ENCODE measurements at regions not wholly inside any gene's neighbourhood (a gene's known extent, or its start where the extent isn't known, plus 50 kb on each side); places are given as distances from the start of the nearest gene placed in this dataset.

DNA sequence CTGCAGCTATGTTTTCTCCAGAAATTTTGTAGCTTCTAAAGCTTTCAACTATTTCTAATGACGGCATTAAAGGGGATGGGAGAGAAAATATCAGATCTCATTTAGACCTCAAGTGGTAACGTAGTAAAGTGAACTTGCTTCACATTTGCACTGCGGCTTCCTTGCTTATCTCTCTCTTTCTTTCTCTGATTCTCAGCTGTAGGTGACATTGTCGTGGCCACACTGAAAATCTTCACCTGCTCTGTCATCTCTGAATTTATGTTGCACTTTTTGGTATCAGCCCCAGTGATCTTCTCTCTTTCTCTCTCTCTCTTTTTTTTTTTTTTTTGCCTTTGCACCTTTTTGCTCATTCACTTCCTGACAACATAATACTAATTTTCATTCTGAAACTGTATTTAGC lies 254.1 kb upstream of the SATB1 start:
- no peak for DNase-seq (ENCODE audit: low spot score)
- in situ Hi-C loops (cut with MboI; ENCODE audit: low pct_unique_long_range_greater_than_20kb, low sequenced_read_pairs, unreplicated experiment): no loop called here
- TF ChIP-seq, protein P1, sequence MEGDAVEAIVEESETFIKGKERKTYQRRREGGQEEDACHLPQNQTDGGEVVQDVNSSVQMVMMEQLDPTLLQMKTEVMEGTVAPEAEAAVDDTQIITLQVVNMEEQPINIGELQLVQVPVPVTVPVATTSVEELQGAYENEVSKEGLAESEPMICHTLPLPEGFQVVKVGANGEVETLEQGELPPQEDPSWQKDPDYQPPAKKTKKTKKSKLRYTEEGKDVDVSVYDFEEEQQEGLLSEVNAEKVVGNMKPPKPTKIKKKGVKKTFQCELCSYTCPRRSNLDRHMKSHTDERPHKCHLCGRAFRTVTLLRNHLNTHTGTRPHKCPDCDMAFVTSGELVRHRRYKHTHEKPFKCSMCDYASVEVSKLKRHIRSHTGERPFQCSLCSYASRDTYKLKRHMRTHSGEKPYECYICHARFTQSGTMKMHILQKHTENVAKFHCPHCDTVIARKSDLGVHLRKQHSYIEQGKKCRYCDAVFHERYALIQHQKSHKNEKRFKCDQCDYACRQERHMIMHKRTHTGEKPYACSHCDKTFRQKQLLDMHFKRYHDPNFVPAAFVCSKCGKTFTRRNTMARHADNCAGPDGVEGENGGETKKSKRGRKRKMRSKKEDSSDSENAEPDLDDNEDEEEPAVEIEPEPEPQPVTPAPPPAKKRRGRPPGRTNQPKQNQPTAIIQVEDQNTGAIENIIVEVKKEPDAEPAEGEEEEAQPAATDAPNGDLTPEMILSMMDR (IDR thresholded peaks at IDR 0.05; ENCODE audit: extremely low read depth, insufficient read depth, missing control alignments): no peak

DNA sequence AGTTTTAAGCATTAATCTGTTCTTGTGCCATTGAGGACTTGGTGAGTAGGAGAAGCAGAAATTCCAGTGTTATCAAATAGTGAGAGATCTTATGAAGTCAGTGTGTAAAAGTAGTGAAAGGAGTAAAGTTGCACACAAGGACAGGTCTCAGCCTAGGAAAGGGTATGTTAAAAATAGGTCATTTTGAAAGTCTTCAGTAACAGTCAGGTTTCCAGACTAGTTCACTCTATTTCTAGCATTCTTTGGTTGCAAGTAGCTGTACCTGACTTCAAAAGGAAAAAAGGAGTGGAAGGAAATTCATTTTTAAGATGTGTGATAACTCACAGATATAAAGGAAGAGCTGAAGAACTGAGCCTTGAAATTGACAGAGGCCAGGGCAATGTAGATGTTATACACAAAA lies 250.1 kb upstream of the SATB1 start:
- TF ChIP-seq, protein P1 (IDR thresholded peaks at IDR 0.05; ENCODE audit: extremely low read depth, insufficient read depth, missing control alignments): no peak
- in situ Hi-C loops (cut with MboI; ENCODE audit: low pct_unique_long_range_greater_than_20kb, low sequenced_read_pairs, unreplicated experiment): no loop called here
- no peak for DNase-seq (ENCODE audit: low spot score)

DNA sequence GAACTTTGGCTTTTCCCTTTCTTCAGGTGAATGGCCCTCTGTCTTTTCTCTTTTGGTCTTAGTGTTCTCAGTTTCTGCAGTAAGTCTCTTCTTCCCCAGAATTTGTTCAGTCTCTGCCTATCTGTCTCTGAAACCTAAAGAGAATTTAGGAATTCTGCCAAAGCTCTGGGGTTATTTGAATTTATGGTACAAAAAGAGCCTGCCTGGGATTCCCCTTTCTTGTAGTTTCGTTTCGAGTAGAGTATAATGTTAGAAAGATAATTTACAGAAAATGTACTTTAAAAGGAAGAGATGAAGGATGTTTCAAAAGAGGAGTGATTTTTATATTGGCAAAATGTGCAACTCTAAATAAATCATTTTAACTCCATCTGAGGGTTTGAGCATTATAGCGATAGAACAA lies 247.4 kb upstream of the SATB1 start:
- TF ChIP-seq, protein P1 (IDR thresholded peaks at IDR 0.05; ENCODE audit: extremely low read depth, insufficient read depth, missing control alignments): no peak
- no peak for DNase-seq (ENCODE audit: low spot score)
- in situ Hi-C loops (cut with MboI; ENCODE audit: low pct_unique_long_range_greater_than_20kb, low sequenced_read_pairs, unreplicated experiment): no loop called here

DNA sequence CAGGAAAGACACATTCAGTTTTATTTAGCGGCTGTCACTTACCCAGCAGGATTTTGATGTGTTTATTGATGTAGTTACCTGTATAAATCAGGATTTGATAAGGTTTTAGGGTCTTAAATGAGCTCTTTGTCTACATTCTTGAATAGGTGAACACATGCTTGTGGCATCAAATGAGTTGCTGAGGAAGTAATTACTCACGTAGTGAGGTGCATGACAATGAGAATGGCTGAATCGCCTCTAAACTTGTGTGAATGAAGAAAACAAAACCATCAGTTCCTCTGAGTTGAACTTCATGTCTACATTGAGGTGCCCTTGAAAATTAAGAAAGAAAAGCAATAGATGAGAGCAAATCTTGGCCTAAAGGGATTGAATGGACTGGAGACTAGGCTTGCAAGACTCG lies 245.6 kb upstream of the SATB1 start:
- TF ChIP-seq, protein P1 (IDR thresholded peaks at IDR 0.05; ENCODE audit: extremely low read depth, insufficient read depth, missing control alignments): no peak
- in situ Hi-C loops (cut with MboI; ENCODE audit: low pct_unique_long_range_greater_than_20kb, low sequenced_read_pairs, unreplicated experiment): no loop called here
- DNase-seq (ENCODE audit: low spot score): no peak

DNA sequence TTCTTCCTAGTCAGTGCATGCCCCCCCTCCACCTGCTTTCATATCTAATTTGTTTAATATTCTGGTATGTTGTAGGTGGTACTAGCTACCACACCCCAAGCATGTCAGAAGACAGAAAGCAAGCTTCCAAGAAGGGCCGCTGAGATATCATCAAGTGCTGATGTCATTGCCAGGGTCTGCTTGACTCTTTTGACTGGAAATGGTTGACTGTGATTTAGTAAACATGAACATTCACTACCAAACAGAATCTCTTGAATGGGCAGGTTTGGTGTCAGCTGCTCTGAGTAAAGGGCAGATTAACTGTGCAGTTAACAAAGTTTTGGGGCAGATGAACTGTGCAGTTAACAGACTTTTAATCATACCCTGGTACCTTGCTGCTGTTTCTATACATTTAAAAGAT lies 244.2 kb upstream of the SATB1 start:
- DNase-seq (ENCODE audit: low spot score): no peak
- TF ChIP-seq, protein P1 (IDR thresholded peaks at IDR 0.05; ENCODE audit: extremely low read depth, insufficient read depth, missing control alignments): no peak
- in situ Hi-C loops (cut with MboI; ENCODE audit: low pct_unique_long_range_greater_than_20kb, low sequenced_read_pairs, unreplicated experiment): no loop called here

DNA sequence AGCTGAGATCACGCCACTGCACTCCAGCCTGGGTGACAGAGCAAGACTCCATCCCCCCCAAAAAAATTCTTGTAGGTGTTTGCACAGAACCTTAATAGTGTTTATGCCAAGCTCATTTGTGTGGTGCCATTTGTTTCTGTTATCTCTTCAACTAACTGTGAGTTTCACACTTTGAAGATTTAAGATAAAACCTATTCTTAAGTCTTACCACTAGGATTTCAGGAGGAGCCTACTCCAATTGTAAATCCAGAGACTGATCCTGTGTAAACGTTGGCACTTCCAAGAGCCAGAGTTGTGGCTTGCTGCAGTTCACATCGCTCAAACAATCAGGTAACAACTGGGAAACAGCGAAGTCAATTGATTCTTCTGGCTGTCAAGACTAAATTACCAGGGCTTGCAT lies 242.4 kb upstream of the SATB1 start:
- TF ChIP-seq, protein P1 (IDR thresholded peaks at IDR 0.05; ENCODE audit: extremely low read depth, insufficient read depth, missing control alignments): no peak
- in situ Hi-C loops (cut with MboI; ENCODE audit: low pct_unique_long_range_greater_than_20kb, low sequenced_read_pairs, unreplicated experiment): no loop called here
- no peak for DNase-seq (ENCODE audit: low spot score)

DNA sequence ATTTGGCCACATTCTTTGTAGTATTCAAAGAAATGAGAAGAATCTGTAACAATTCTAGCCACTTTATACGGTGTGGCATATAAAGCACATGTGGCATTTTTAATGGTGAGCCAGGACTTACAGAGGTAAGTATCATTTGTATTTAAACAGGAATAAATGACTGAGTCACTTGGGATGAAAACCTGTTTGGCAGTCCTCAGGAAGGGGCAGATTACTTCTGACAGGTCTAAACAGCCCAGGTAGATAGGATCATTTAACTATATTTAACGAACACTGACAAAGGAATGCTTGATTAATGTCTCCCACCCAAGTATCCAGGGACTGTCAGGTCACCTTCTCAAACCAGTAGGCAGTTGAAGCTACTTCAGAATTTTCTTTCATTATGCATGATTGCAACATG lies 241.5 kb upstream of the SATB1 start:
- TF ChIP-seq, protein P1 (IDR thresholded peaks at IDR 0.05; ENCODE audit: extremely low read depth, insufficient read depth, missing control alignments): no peak

More for the DNA sequence above, 241.5 kb upstream of the SATB1 start:
- no peak for DNase-seq (ENCODE audit: low spot score)
- in situ Hi-C loops (cut with MboI; ENCODE audit: low pct_unique_long_range_greater_than_20kb, low sequenced_read_pairs, unreplicated experiment): no loop called here

Measured in GM13977 (cell line).